Lower lobe of right lung (tissue), 2 donors: ENCODE measurements at regions not wholly inside any gene's neighbourhood (a gene's known extent, or its start where the extent isn't known, plus 50 kb on each side); places are given as distances from the start of the nearest gene placed in this dataset.

ENCODE experiments used
- ATAC-seq, 2 donors: fragments of 200-7000 bp; cut with Tn5 transposase; one replicate each; pipeline ENCODE4 v1.9.1; 2020 to 2022; ENCODE audit warnings: mild to moderate bottlenecking in 2 of 2, moderate library complexity in 2 of 2
- DNase-seq: peaks from one replicate; pipeline ENCODE4 v3.0.0-alpha.2; 2020
- H3K27ac ChIP-seq: fragments of 200-600 bp; one replicate; pipeline ENCODE4 v1.8.0; 2022
- H3K27me3 ChIP-seq: fragments of 200-600 bp; one replicate; pipeline ENCODE4 v1.8.0; 2022; ENCODE audit warnings: low read depth
- H3K36me3 ChIP-seq: fragments of 200-600 bp; one replicate; pipeline ENCODE4 v1.8.0; 2022; ENCODE audit warnings: mild to moderate bottlenecking
- H3K4me1 ChIP-seq: fragments of 200-600 bp; one replicate; pipeline ENCODE4 v1.8.0; 2022
- H3K4me3 ChIP-seq: fragments of 200-600 bp; one replicate; pipeline ENCODE4 v1.8.0; 2022; ENCODE audit warnings: mild to moderate bottlenecking
- H3K9me3 ChIP-seq: fragments of 200-600 bp; one replicate; pipeline ENCODE4 v1.8.0; 2022
- CTCF ChIP-seq: fragments of 200-600 bp; IDR thresholded peaks from one replicate; pipeline ENCODE4 v1.8.0; 2022; ENCODE audit warnings: antibody characterized with exemption, mild to moderate bottlenecking
- intact Hi-C: fragments of 100-400 bp; cut with DNase I; formaldehyde crosslinking; loops from one replicate; pipeline ENCODE4 v1.11.0; 2022
- donor health status: DM: no; HTN: yes; CAD: no; lungs with severe emphysema.

DNA sequence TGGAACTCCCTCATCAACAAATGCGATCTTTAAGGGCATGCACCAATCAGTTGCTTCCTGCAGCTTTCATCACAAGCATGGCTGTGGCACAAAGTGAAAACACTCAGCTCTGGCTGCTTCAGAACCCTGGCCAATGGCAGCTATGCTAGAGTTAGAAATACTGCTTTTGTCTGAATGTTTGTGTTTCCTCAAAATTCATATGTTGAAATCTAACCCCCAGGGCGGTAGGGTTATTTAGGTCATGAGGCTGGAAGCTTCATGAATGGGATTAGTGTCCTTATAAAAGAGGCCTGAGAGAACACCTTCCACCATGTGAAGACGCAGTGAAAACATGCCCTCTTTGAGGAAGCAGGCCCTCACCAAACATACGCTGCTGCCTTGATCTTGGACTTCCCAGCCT, 453.9 kb downstream of the SNAPC1 start:
- Histone ChIP-seq H3K36me3 (no peaks in the 10 kb centered on the region), H3K27ac (no peak overlapping the region), H3K9me3 (no peaks in the 10 kb centered on the region), H3K4me3 (no peak overlapping the region), H3K27me3 (no peaks in the 10 kb centered on the region), H3K4me1 (no peaks in the 10 kb centered on the region)
- no peak for DNase-seq
- TF ChIP-seq CTCF, result no peak
- ATAC-seq, result no peak
- intact Hi-C loops, result no loop called here

- ATAC-seq (no peak), DNase-seq (no peak)
- no peak for TF ChIP-seq CTCF
- intact Hi-C loops, result no loop called here
- no peaks in the 10 kb centered on the region for H3K27me3 ChIP-seq
- H3K36me3 ChIP-seq, result no peaks in the 10 kb centered on the region
- no peak overlapping the region for H3K4me3 ChIP-seq
- H3K4me1 ChIP-seq, result no peaks in the 10 kb centered on the region
- H3K27ac ChIP-seq, result no peak overlapping the region
- H3K9me3 ChIP-seq, result no peaks in the 10 kb centered on the region
Observed at GRCh38 chr14:62234849-62235248, 472.6 kb downstream of the SNAPC1 start.

DNA sequence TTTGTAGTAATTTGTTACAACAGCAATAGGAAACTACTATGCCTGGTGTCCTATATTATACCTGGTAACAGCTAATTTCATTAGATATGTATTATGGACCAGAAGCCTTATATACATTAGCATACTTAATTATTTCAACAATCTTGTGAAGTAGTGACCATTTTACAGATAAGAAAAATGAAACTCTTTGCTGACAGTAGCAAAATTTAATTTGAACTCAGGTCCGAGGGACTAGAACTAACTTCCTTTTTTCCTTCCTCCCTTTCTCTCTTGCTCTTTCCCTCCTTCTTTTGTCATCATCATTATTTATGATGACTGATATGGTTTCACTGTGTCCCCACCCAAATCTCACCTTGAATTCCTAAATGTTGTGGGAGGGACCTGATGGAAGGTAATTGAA, 482.0 kb downstream of the SNAPC1 start:
- intact Hi-C loops, result no loop called here
- H3K27me3 ChIP-seq, result no peaks in the 10 kb centered on the region
- ATAC-seq (no peak), DNase-seq (no peak)
- H3K9me3 ChIP-seq, result no peaks in the 10 kb centered on the region
- TF ChIP-seq CTCF, result no peak
- H3K4me3 ChIP-seq, result no peak overlapping the region
- no peaks in the 10 kb centered on the region for H3K36me3 ChIP-seq
- no peaks in the 10 kb centered on the region for H3K4me1 ChIP-seq
- no peak overlapping the region for H3K27ac ChIP-seq

DNA sequence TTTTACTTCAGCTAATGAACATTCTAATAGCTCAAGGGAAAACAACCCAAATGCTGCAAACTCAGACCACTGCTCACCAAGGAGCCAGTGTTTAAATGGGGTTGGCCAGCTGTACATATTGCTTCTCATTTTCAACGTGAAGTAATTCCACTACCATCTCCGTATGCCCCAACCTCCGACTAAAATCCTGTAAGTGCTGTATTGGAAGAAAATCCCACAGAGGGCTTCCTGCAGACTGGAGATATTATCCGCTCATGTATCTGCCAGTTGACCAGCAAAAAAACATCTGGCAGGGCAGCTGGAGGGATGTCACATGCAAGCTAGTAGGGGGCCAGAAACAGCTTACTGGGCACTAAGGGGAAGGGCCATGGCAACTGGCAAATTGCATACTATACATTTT, 485.0 kb downstream of the SNAPC1 start:
- H3K27me3 ChIP-seq, result no peaks in the 10 kb centered on the region
- DNase-seq, result no peak

DNA sequence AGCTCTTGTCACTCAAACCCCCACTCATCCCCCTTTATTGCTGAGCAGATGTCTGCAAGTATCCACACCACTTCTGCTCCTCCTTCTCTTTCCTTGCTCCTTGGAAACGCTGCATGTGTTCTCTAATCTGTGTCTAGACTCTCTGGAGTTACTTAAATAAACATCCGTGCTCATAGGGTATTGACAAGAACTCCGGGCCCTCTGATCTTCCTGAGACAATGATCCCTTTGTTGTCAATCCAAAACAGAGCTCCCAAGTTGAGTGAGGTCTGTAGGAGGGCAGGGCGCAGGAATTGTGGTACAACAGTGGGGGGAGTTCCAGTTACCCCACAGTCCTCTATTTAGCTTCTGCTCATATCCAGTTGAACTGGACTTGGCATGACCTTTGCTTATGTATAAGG, 489.0 kb downstream of the SNAPC1 start:
- Histone ChIP-seq H3K36me3 (no peaks in the 10 kb centered on the region), H3K9me3 (no peaks in the 10 kb centered on the region), H3K4me3 (no peak overlapping the region), H3K27ac (no peak overlapping the region), H3K4me1 (no peaks in the 10 kb centered on the region), H3K27me3 (no peaks in the 10 kb centered on the region)
- intact Hi-C loops, result no loop called here
- DNase-seq (no peak), ATAC-seq (no peak)
- TF ChIP-seq CTCF, result no peak

More for the DNA sequence above, 485.0 kb downstream of the SNAPC1 start:
- Histone ChIP-seq H3K9me3 (no peaks in the 10 kb centered on the region), H3K4me3 (no peak overlapping the region), H3K27ac (no peak overlapping the region), H3K4me1 (no peaks in the 10 kb centered on the region), H3K36me3 (no peaks in the 10 kb centered on the region)
- intact Hi-C loops, result no loop called here
- ATAC-seq, result no peak
- no peak for TF ChIP-seq CTCF

DNA sequence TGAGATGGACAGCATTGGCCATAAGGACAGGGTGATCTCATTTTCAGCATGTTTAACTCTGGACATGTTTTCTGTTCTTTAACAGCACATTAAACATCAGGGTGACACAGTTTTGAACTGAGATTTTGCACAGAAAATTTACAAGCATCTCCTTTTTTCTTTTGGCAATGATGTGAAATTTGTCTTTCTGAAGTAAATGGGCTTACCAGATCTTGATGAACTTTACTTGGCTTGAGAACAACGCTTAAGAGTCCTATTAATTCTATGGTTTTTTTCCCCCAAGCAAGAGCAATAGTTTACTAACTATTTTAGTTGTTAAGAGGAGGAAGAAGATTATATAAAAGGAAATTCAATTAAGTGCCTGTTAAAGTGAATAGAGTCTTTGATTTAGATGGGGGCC, 491.0 kb downstream of the SNAPC1 start:
- ATAC-seq (no peak), DNase-seq (no peak)
- Histone ChIP-seq H3K27me3 (no peaks in the 10 kb centered on the region), H3K36me3 (no peaks in the 10 kb centered on the region), H3K4me3 (no peak overlapping the region), H3K9me3 (no peaks in the 10 kb centered on the region), H3K27ac (no peak overlapping the region), H3K4me1 (no peaks in the 10 kb centered on the region)
- intact Hi-C loops, result no loop called here
- TF ChIP-seq CTCF, result no peak
